Psoas muscle (tissue), 7 donors: ENCODE measurements at regions not wholly inside any gene's neighbourhood (a gene's known extent, or its start where the extent isn't known, plus 50 kb on each side); places are given as distances from the start of the nearest gene placed in this dataset.

Source experiments
- ATAC-seq, 4 donors: fragments of 200-7000 bp; cut with Tn5 transposase; one replicate each; pipeline ENCODE4 v1.9.1; 2020; ENCODE audit warnings: moderate library complexity in 3 of 4, mild to moderate bottlenecking in 2 of 4
- DNase-seq, 2 donors: peaks; one replicate each; pipeline ENCODE4 v3.0.0-alpha.2; 2020
- H3K27ac ChIP-seq: fragments of 200-600 bp; one replicate; pipeline ENCODE4 v1.8.0; 2022
- H3K27me3 ChIP-seq, 3 donors: fragments of 200-600 bp in 1 of 3; one replicate each; pipeline versions ENCODE4 v1.6.1 to v1.8.0; 2013 to 2022; ENCODE audit warnings: low read length in 2 of 3, mild to moderate bottlenecking in 2 of 3, moderate library complexity in 1 of 3; ENCODE audit not compliant: insufficient read depth in 3 of 3
- H3K36me3 ChIP-seq, 2 donors: fragments of 200-600 bp in 1 of 2; one replicate each; pipeline versions ENCODE4 v1.6.1 to v1.8.0; 2013 to 2022; ENCODE audit warnings: low read depth in 1 of 2, mild to moderate bottlenecking in 1 of 2, moderate library complexity in 1 of 2; ENCODE audit not compliant: insufficient read depth in 1 of 2
- H3K4me1 ChIP-seq: fragments of 200-600 bp; one replicate; pipeline ENCODE4 v1.8.0; 2022
- H3K4me3 ChIP-seq: fragments of 200-600 bp; one replicate; pipeline ENCODE4 v1.8.0; 2022; ENCODE audit warnings: mild to moderate bottlenecking
- H3K9me3 ChIP-seq: fragments of 200-600 bp; one replicate; pipeline ENCODE4 v1.8.0; 2022
- CTCF ChIP-seq: fragments of 200-600 bp; IDR thresholded peaks from one replicate; pipeline ENCODE4 v1.8.0; 2022; ENCODE audit warnings: antibody characterized with exemption
- WGBS, 3 donors: extraction: QIAGEN DNeasy Blood & Tissue Kit; methylation state at CpG; one replicate each; pipeline versions ENCODE4 v1.1.6 to v1.1.7; 2013; 5-methylcytosine and 5-hydroxymethylcytosine counted together
- intact Hi-C, 2 donors: fragments of 100-400 bp; cut with DNase I; formaldehyde crosslinking; loops; one replicate each; pipeline versions ENCODE4 v1.11.0 to v1.14.2; 2022
- donor health status: healthy with polysubstance abuse.
- donor health status: DM: no; HTN: no; CAD: no; lungs with moderate emphysema.
- donor health status: Bipolar disorder and iron deficiency.
- donor health status: healthy.
- donor health status: DM: yes; HTN: yes; CAD: no.
- donor health status: DM: no; HTN: no; CAD: no.
- donor health status: DM: yes; HTN: yes; CAD: no.

GRCh38 chr2:221342388-221342787 lies 229.7 kb downstream of the EPHA4 start:
- ATAC-seq = no peak
- intact Hi-C loops = no loop called here
- TF ChIP-seq CTCF = no peak
- Histone ChIP-seq H3K4me3 (no peak overlapping the region), H3K4me1 (no peaks in the 10 kb centered on the region), H3K27ac (no peak overlapping the region), H3K36me3 (no peaks in the 10 kb centered on the region), H3K9me3 (no peaks in the 10 kb centered on the region), H3K27me3 (no peaks in the 10 kb centered on the region)
- DNase-seq = no peak
- WGBS, 3 donors = 80 to 87% (median 80%) methylated on average over 8 of the region's 8 CpGs

- Histone ChIP-seq H3K9me3 (no peaks in the 10 kb centered on the region), H3K36me3 (no peaks in the 10 kb centered on the region), H3K4me3 (no peak overlapping the region), H3K4me1 (no peaks in the 10 kb centered on the region), H3K27me3 (no peaks in the 10 kb centered on the region), H3K27ac (no peak overlapping the region)
- DNase-seq = no peak
- 99 to 100% (median 100%) methylated on average over 1 of the region's 1 CpG for WGBS, 3 donors
- no peak for ATAC-seq
- TF ChIP-seq CTCF = no peak
- intact Hi-C loops = no loop called here
Observed at GRCh38 chr2:221343524-221343923, 228.6 kb downstream of the EPHA4 start.

GRCh38 chr2:221345516-221345915 lies 226.6 kb downstream of the EPHA4 start:
- Histone ChIP-seq H3K36me3 (no peaks in the 10 kb centered on the region), H3K27ac (no peak overlapping the region), H3K4me3 (no peak overlapping the region), H3K27me3 (no peaks in the 10 kb centered on the region), H3K4me1 (no peaks in the 10 kb centered on the region), H3K9me3 (no peaks in the 10 kb centered on the region)
- DNase-seq (no peak), ATAC-seq (no peak)
- TF ChIP-seq CTCF = no peak
- intact Hi-C loops = no loop called here

DNA sequence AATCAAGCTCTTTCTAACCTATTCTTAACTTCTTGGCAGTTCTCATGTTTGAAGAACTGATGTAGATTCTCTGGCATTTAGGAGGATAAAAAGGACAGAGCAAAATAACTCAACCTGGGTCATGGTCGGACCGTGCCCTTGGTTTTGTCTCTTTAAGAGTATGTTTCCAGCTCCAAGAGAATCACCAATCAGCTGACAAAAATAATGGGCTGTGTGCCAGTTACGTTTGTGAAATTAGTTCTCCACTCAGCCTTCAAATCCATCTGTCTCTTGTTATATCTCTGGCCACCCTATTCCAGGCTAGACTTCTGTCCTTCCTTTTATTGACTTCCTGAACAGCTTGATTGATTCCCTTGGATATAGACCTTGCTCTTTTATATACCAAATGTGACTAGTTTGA lies 225.7 kb downstream of the EPHA4 start:
- H3K4me3 ChIP-seq = no peak overlapping the region
- no peaks in the 10 kb centered on the region for H3K36me3 ChIP-seq
- H3K27ac ChIP-seq = no peak overlapping the region
- H3K4me1 ChIP-seq = no peaks in the 10 kb centered on the region
- H3K9me3 ChIP-seq = no peaks in the 10 kb centered on the region
- ATAC-seq (no peak), DNase-seq (no peak)
- TF ChIP-seq CTCF = no peak
- H3K27me3 ChIP-seq = no peaks in the 10 kb centered on the region
- 45 to 57% (median 47%) methylated on average over 3 of the region's 3 CpGs for WGBS, 3 donors
- intact Hi-C loops = no loop called here

DNA sequence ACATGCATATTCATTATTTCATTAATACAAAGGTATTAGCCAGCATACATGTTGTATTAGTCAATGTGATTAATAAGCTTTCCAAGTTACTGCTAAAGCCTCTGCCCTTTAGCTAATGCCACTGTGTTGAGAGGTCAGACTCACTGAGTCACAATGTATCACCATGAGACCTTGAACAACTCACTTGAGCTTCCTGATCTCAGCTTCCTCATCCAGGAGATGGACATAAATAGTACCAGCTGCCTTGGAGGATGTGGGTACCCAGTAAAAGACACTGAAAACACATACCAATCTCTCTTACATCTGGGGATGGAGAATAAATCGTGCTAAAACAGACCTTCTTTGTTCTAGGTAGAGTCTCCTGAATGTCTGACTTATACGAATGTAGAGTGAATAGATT lies 224.6 kb downstream of the EPHA4 start:
- Histone ChIP-seq H3K9me3 (no peaks in the 10 kb centered on the region), H3K27me3 (no peaks in the 10 kb centered on the region), H3K4me3 (no peak overlapping the region), H3K36me3 (no peaks in the 10 kb centered on the region), H3K4me1 (no peaks in the 10 kb centered on the region), H3K27ac (no peak overlapping the region)
- no peak for TF ChIP-seq CTCF
- WGBS, 3 donors = 85 to 93% (median 85%) methylated on average over 2 of the region's 2 CpGs
- intact Hi-C loops = no loop called here
- no peak for DNase-seq
- no peak for ATAC-seq
